K562 (cell line): ENCODE measurements at regions not wholly inside any gene's neighbourhood (a gene's known extent, or its start where the extent isn't known, plus 50 kb on each side); places are given as distances from the start of the nearest gene placed in this dataset.

Source experiments
- ATAC-seq: fragments of 200-7000 bp; cut with Tn5 transposase; 3 replicates; pipeline ENCODE4 v1.9.1; 2020; ENCODE audit warnings: moderate library complexity
- BruUV-seq: library from RNA; stranded (reverse); fragments of 400-500 nt; replicated peaks from 2 replicates; lab custom pipeline; 2021; lab: Mats Ljungman, UMichigan
- CTCF ChIA-PET: fragments of 300-600 bp; formaldehyde crosslinking; extraction: SDS; loops from one replicate; lab custom pipeline; 2021; ENCODE audit warnings: low intra/inter-chr PET ratio; lab: Yijun Ruan, JAX
- POLR2A ChIA-PET: fragments of 300-600, 350-650 bp; sonication (Branson Sonifier 250); formaldehyde crosslinking; extraction: SDS; loops from one replicate; lab custom pipeline; 2021; ENCODE audit warnings: antibody characterized with exemption, inconsistent platforms; lab: Yijun Ruan, JAX
- DNase-seq, 4 experiments: peaks; one replicate each; pipeline versions ENCODE4 v3.0.0 to v3.0.0-alpha.2; 2011 to 2018; ENCODE audit warnings: low spot score in 3 of 4, mixed read lengths in 3 of 4; ENCODE audit errors: extremely low read depth in 1 of 4
- FAIRE-seq: peaks from 2 replicates; lab custom pipeline; 2011; peaks lifted over from hg19 to GRCh38; lab: Jason Lieb, UNC
- H2AFZ ChIP-seq: 2 replicates; pipeline ENCODE4 v1.6.0; 2011; ENCODE audit warnings: low read depth, low read length, control low read depth, inconsistent platforms
- H3K27ac ChIP-seq: fragments of 200-600 bp; 3 replicates; pipeline ENCODE4 v1.8.0; 2011; ENCODE audit warnings: low read depth, mild to moderate bottlenecking, control low read depth, inconsistent platforms, low read length, moderate library complexity, mixed read lengths; ENCODE audit errors: extremely low read depth
- H3K27me3 ChIP-seq, 2 experiments: fragments of 300-600 bp in 1 of 2; 2 replicates in 1 of 2; 3 replicates in 1 of 2; pipeline versions ENCODE4 v1.6.0 to v1.8.0; 2011; ENCODE audit warnings: inconsistent platforms in 2 of 2, low read length in 2 of 2, mild to moderate bottlenecking in 1 of 2, mixed read lengths in 1 of 2, moderate library complexity in 1 of 2; ENCODE audit not compliant: control insufficient read depth in 2 of 2, insufficient read depth in 2 of 2
- H3K36me3 ChIP-seq: fragments of 300-600 bp; 3 replicates; pipeline ENCODE4 v1.8.0; 2011; ENCODE audit warnings: mild to moderate bottlenecking, low read length, inconsistent platforms; ENCODE audit not compliant: control insufficient read depth, insufficient read depth
- H3K4me1 ChIP-seq, 2 experiments: fragments of 200-600 bp in 1 of 2; replicated peaks in 1 of 2; 2 replicates in 1 of 2; 3 replicates in 1 of 2; pipeline versions ENCODE4 v1.5.1 to v1.8.0; 2011; ENCODE audit warnings: inconsistent platforms in 2 of 2, low read length in 2 of 2, mild to moderate bottlenecking in 1 of 2, mixed read lengths in 1 of 2, moderate library complexity in 1 of 2; ENCODE audit not compliant: control insufficient read depth in 2 of 2, insufficient read depth in 2 of 2
- H3K4me2 ChIP-seq: 2 replicates; pipeline ENCODE4 v1.6.1; 2011; ENCODE audit warnings: low read length, control low read depth, inconsistent platforms, mixed read lengths; ENCODE audit not compliant: insufficient read depth
- H3K4me3 ChIP-seq: fragments of 200-600 bp; sonication (generic), shearing (Covaris generic); 2 replicates; pipeline ENCODE4 v1.5.1; 2016; ENCODE audit warnings: control low read depth, inconsistent platforms
- H3K79me2 ChIP-seq: fragments of 200-600 bp; 3 replicates; pipeline ENCODE4 v1.8.0; 2011; ENCODE audit warnings: low read length, inconsistent platforms; ENCODE audit not compliant: control insufficient read depth, insufficient read depth
- H3K9ac ChIP-seq, 2 experiments: 2 replicates each; pipeline versions ENCODE4 v1.6.0 to v1.6.1; 2011; ENCODE audit warnings: low read depth in 2 of 2, low read length in 2 of 2, control low read depth in 1 of 2, inconsistent platforms in 1 of 2, mild to moderate bottlenecking in 1 of 2, mixed read lengths in 1 of 2; ENCODE audit not compliant: insufficient read depth in 1 of 2
- H3K9me1 ChIP-seq: one replicate; pipeline ENCODE4 v1.6.0; 2011; ENCODE audit warnings: inconsistent platforms, mild to moderate bottlenecking, low read length, moderate library complexity; ENCODE audit not compliant: control insufficient read depth, insufficient read depth
- H3K9me3 ChIP-seq: replicated peaks from 2 replicates; pipeline ENCODE4 v1.5.1; 2011; ENCODE audit warnings: low read depth, low read length, inconsistent platforms; ENCODE audit not compliant: control insufficient read depth, insufficient read depth
- H4K20me1 ChIP-seq: replicated peaks from 2 replicates; pipeline ENCODE4 v1.6.1; 2011; ENCODE audit warnings: low read length, inconsistent platforms, mixed read lengths; ENCODE audit not compliant: control insufficient read depth, insufficient read depth
- ATF7 ChIP-seq: fragments of 450-650 bp; IDR thresholded peaks from 2 replicates; pipeline ENCODE4 v1.7.1; 2014; ENCODE audit warnings: mild to moderate bottlenecking, moderate library complexity
- CSDE1 ChIP-seq, 2 experiments: fragments of 450-650 bp; IDR thresholded peaks; 2 replicates each; pipeline ENCODE4 v1.6.1; 2016; ENCODE audit warnings: mild to moderate bottlenecking in 1 of 2
- E2F3 ChIP-seq: fragments of 250-450 bp; sonication (Bioruptor Pico); IDR thresholded peaks from 2 replicates; pipeline ENCODE4 v1.4.0; 2020; ENCODE audit warnings: mild to moderate bottlenecking
- GABPB2 ChIP-seq: fragments of 250-450 bp; sonication (Bioruptor Pico); conservative IDR thresholded peaks from 2 replicates; pipeline ENCODE4 v1.5.1; 2021; ENCODE audit warnings: mild to moderate bottlenecking
- JUNB ChIP-seq: fragments of 450-650 bp; formaldehyde crosslinking; conservative IDR thresholded peaks from 2 replicates; pipeline ENCODE4 v1.4.0; 2020; ENCODE audit warnings: mild to moderate bottlenecking
- KLF6 ChIP-seq: fragments of 250-450 bp; sonication (Bioruptor Pico); IDR thresholded peaks from 2 replicates; pipeline ENCODE4 v1.4.0; 2020; ENCODE audit warnings: mild to moderate bottlenecking, moderate library complexity, borderline replicate concordance
- MYBL2 ChIP-seq, 2 experiments: fragments of 450-650 bp in 1 of 2; sonication (generic) in 1 of 2; formaldehyde crosslinking in 1 of 2; IDR thresholded peaks; 2 replicates each; pipeline versions ENCODE4 v1.6.1 to v1.8.1; 2017 to 2022; ENCODE audit warnings: borderline replicate concordance in 1 of 2, inconsistent platforms in 1 of 2, low read depth in 1 of 2, mild to moderate bottlenecking in 1 of 2, missing genetic modification reagents in 1 of 2, moderate library complexity in 1 of 2
- NR2C2 ChIP-seq, 2 experiments: fragments of 200-800 bp in 1 of 2; sonication (Bioruptor generic) in 1 of 2; sonication (generic) in 1 of 2; formaldehyde crosslinking in 1 of 2; IDR thresholded peaks; 2 replicates each; pipeline versions ENCODE4 v1.6.1 to v1.8.0; 2016 to 2022; ENCODE audit warnings: mild to moderate bottlenecking in 1 of 2, missing compliant biosample characterization in 1 of 2, missing genetic modification characterization in 1 of 2, missing genetic modification reagents in 1 of 2
- STAG1 ChIP-seq: sonication (generic); formaldehyde crosslinking; IDR thresholded peaks from 2 replicates; pipeline ENCODE4 v1.5.0; 2020; ENCODE audit warnings: missing genetic modification reagents, borderline replicate concordance
- ZFPM2 ChIP-seq: fragments of 250-450 bp; sonication (Bioruptor Pico); IDR thresholded peaks from 2 replicates; pipeline ENCODE4 v1.5.1; 2022; ENCODE audit warnings: mild to moderate bottlenecking
- ZNF121 ChIP-seq: sonication (generic); formaldehyde crosslinking; conservative IDR thresholded peaks from 2 replicates; pipeline ENCODE4 v1.8.0; 2022; ENCODE audit warnings: missing genetic modification reagents
- WGBS: fragments of 100-300 bp; shearing (Covaris generic); methylation state at CpG from one replicate; pipeline ENCODE4 v1.1.6; 2016; ENCODE audit warnings: low coverage, mixed read lengths; ENCODE audit not compliant: insufficient coverage; ENCODE audit errors: missing lambda C conversion rate; 5-methylcytosine and 5-hydroxymethylcytosine counted together
- in situ Hi-C: fragments of 300-500 bp; cut with MboI; formaldehyde crosslinking; loops from 4 replicates; pipeline ENCODE4 v1.15.0; 2018; ENCODE audit warnings: inconsistent platforms, mixed read lengths
- intact Hi-C: fragments of 100-400 bp; cut with micrococcal nuclease; formaldehyde crosslinking; loops from 2 replicates; pipeline ENCODE4 v1.14.2; 2022
- TF ChIP-seq, protein P1 (sequence below), 2 experiments: fragments of 450-650 bp; IDR thresholded peaks; 2 replicates each; pipeline ENCODE4 v1.6.1; 2018; ENCODE audit warnings: mild to moderate bottlenecking in 2 of 2, low read depth in 1 of 2; ENCODE audit not compliant: partially characterized antibody in 2 of 2

DNA sequence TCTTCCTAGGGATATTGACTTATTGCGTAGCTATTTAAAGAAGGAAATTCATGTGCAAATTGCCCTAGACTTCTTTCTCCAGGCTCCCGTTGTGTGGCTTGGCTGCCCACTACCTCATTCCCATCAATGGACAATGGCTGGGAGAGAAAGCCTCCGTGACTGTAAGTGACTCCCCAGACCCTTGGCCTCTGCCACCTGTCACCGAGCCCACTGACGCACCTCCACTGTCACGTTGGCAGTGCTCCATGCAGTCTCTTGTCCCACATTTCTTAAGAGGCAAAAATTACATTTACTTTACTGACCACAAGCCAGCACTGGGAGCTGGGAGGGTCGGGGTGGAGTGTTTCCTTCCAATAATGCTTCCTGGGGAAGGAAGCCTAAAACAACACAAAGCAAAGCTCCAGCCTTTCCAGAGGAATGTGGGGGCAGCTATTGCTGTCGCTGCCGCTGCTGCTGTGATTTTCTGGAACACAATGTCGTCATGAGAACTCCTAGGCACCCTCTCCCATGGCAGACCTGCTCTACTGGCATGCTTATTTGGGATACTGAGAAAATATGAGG, 89.7 kb upstream of the STEAP1B start:
- ATAC-seq (no peak), FAIRE-seq (no peak), DNase-seq (no peak)
- in situ Hi-C loops (no loop called here), intact Hi-C loops (no loop called here)
- Histone ChIP-seq H3K9me1 (no peaks in the 10 kb centered on the region), H3K4me2 (no peak overlapping the region), H3K27ac (no peak overlapping the region), H3K9ac (no peak overlapping the region), H3K79me2 (no peaks in the 10 kb centered on the region), H3K4me1 (no peaks in the 10 kb centered on the region; a peak in 1 of 5 replicates), H3K27me3 (no peaks in the 10 kb centered on the region), H3K4me3 (no peak overlapping the region), H3K9me3 (no peaks in the 10 kb centered on the region), H4K20me1 (no peaks in the 10 kb centered on the region), H2AFZ (no peak overlapping the region), H3K36me3 (peaks cover 3% of the 10 kb centered on the region; the same call in 2 of the 3 replicates)
- TF ChIP-seq ATF7 (no peak), ZFPM2 (CRISPR knock-in tag) (no peak), JUNB (CRISPR knock-in tag) (no peak), ZNF121 (CRISPR knock-in tag) (no peak)
- POLR2A ChIA-PET = interaction anchor here (0.6 to 0.7 kb wide), 2 partner anchors 67 to 394 kb away, joined by 3 read pairs; no protein-coding TSS in a partner anchor
- WGBS = 61% methylated on average over 9 of the region's 10 CpGs
- no TSS peak for BruUV-seq
- CTCF ChIA-PET = no interaction called here

DNA sequence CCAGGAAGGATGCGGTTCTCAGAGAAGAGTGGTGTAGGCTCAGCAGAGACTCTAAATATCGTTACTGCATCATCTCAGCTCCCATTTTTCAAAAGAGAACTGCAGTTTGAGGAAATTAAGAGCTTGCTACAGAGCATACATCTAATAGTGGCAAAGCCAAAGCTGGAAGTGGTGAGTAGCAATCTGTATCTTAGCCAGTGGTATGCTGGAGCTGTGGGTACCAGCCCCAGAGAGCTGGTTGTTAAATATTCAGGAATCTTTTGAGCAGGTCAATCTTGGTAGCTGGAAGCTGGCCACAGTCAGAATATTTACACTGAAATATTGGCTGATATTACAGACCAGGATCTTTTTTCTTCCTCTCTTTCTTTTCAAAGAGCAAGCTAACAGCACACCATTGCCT, 88.4 kb upstream of the STEAP1B start:
- H4K20me1 ChIP-seq = no peaks in the 10 kb centered on the region
- H2AFZ ChIP-seq = no peak overlapping the region
- no peak overlapping the region for H3K4me3 ChIP-seq
- H3K79me2 ChIP-seq = no peaks in the 10 kb centered on the region
- no TSS peak for BruUV-seq
- in situ Hi-C loops (no loop called here), intact Hi-C loops (no loop called here)
- H3K4me1 ChIP-seq = peaks cover under 1 to 2% of the 10 kb centered on the region in 2 experiments; a peak in 3 of 5 replicates
- ChIA-PET CTCF (no interaction called here), POLR2A (interaction anchor here (0.6 to 1.2 kb wide), 5 partner anchors 17 to 220 kb away, joined by 3 to 4 read pairs (median 3); no protein-coding TSS in a partner anchor)
- H3K9me1 ChIP-seq = no peaks in the 10 kb centered on the region
- H3K4me2 ChIP-seq = no peak overlapping the region
- H3K36me3 ChIP-seq = peaks cover 3% of the 10 kb centered on the region; the same call in 2 of the 3 replicates
- no peak for DNase-seq
- no peak overlapping the region for H3K9ac ChIP-seq
- no peak for FAIRE-seq
- no peak for ATAC-seq
- H3K27ac ChIP-seq = no peak overlapping the region
- 92% methylated on average over 2 of the region's 2 CpGs for WGBS
- H3K9me3 ChIP-seq = no peaks in the 10 kb centered on the region
- H3K27me3 ChIP-seq = no peaks in the 10 kb centered on the region
- TF ChIP-seq, protein P1, sequence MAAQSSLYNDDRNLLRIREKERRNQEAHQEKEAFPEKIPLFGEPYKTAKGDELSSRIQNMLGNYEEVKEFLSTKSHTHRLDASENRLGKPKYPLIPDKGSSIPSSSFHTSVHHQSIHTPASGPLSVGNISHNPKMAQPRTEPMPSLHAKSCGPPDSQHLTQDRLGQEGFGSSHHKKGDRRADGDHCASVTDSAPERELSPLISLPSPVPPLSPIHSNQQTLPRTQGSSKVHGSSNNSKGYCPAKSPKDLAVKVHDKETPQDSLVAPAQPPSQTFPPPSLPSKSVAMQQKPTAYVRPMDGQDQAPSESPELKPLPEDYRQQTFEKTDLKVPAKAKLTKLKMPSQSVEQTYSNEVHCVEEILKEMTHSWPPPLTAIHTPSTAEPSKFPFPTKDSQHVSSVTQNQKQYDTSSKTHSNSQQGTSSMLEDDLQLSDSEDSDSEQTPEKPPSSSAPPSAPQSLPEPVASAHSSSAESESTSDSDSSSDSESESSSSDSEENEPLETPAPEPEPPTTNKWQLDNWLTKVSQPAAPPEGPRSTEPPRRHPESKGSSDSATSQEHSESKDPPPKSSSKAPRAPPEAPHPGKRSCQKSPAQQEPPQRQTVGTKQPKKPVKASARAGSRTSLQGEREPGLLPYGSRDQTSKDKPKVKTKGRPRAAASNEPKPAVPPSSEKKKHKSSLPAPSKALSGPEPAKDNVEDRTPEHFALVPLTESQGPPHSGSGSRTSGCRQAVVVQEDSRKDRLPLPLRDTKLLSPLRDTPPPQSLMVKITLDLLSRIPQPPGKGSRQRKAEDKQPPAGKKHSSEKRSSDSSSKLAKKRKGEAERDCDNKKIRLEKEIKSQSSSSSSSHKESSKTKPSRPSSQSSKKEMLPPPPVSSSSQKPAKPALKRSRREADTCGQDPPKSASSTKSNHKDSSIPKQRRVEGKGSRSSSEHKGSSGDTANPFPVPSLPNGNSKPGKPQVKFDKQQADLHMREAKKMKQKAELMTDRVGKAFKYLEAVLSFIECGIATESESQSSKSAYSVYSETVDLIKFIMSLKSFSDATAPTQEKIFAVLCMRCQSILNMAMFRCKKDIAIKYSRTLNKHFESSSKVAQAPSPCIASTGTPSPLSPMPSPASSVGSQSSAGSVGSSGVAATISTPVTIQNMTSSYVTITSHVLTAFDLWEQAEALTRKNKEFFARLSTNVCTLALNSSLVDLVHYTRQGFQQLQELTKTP (IDR thresholded peaks at IDR 0.05; ENCODE audit: low read depth in 1 of 2, partially characterized antibody in 2 of 2) = no peak
- TF ChIP-seq MYBL2 (IDR thresholded peaks at IDR 0.05; ENCODE audit: low read depth) = no peak
- no peak for TF ChIP-seq MYBL2 (CRISPR knock-in tag; IDR thresholded peaks at IDR 0.05; ENCODE audit: borderline replicate concordance)
- no peak for TF ChIP-seq NR2C2 (CRISPR knock-in tag; IDR thresholded peaks at IDR 0.05)
- TF ChIP-seq NR2C2 (tag; IDR thresholded peaks at IDR 0.05) = no peak
- TF ChIP-seq KLF6 (CRISPR knock-in tag) = no peak
- TF ChIP-seq E2F3 = no peak
- no peak for TF ChIP-seq CSDE1 (IDR thresholded peaks at IDR 0.05)
- TF ChIP-seq GABPB2 (CRISPR knock-in tag) = no peak
- no peak for TF ChIP-seq STAG1 (CRISPR knock-in tag)
